LoVo (cell line): ENCODE measurements at regions not wholly inside any gene's neighbourhood (a gene's known extent, or its start where the extent isn't known, plus 50 kb on each side); places are given as distances from the start of the nearest gene placed in this dataset.
A peak's percentile ranks its signal among the peaks of the same experiment; 100 is the strongest.
"Not testable (repeated sequence)": the region's sequence is repeated elsewhere in the genome, so short reads cannot be mapped to it uniquely, and the experiment has no call there.

Source experiments
- DNase-seq: peaks from one replicate; pipeline ENCODE4 v3.0.0-alpha.2; 2016; ENCODE audit warnings: low spot score

GRCh38 chr5:57002959-57003485 is 51.1 kb upstream of the MIER3 start:
- peak; percentile 26 for DNase-seq

- not testable (repeated sequence) for DNase-seq
Measured at GRCh38 chr5:57003566-57003965, 51.6 kb upstream of the MIER3 start.

GRCh38 chr5:57004800-57005199 is 52.9 kb upstream of the MIER3 start:
- peak; percentile 92 for DNase-seq

- no peak for DNase-seq
Measured at GRCh38 chr5:57007344-57007743, 55.4 kb upstream of the MIER3 start.

GRCh38 chr5:57009811-57010210 is 57.9 kb upstream of the MIER3 start:
- no peak for DNase-seq

GRCh38 chr5:57010786-57011185 is 58.9 kb upstream of the MIER3 start:
- no peak for DNase-seq

- DNase-seq, result no peak
Measured at GRCh38 chr5:57012511-57012910, 60.6 kb upstream of the MIER3 start.

- no peak for DNase-seq
Measured at GRCh38 chr5:57025961-57026360, 74.0 kb upstream of the MIER3 start.

GRCh38 chr5:57028161-57028560 is 76.2 kb upstream of the MIER3 start:
- no peak for DNase-seq

GRCh38 chr5:57032151-57032551 is 80.2 kb upstream of the MIER3 start:
- DNase-seq, result peak; percentile 95

- peak; percentile 97 for DNase-seq
Measured at GRCh38 chr5:57033103-57033502, 81.2 kb upstream of the MIER3 start.

GRCh38 chr5:57033503-57033902 is 81.6 kb upstream of the MIER3 start:
- no peak for DNase-seq

- DNase-seq, result peak; percentile 47
Measured at GRCh38 chr5:57034201-57034916, 82.4 kb upstream of the MIER3 start.

- DNase-seq, result no peak
Measured at GRCh38 chr5:57035955-57036354, 84.0 kb upstream of the MIER3 start.

GRCh38 chr5:57036761-57037160 is 84.8 kb upstream of the MIER3 start:
- DNase-seq, result no peak

GRCh38 chr5:57037355-57037754 is 85.4 kb upstream of the MIER3 start:
- no peak for DNase-seq

- no peak for DNase-seq
Measured at GRCh38 chr5:57041570-57041969, 89.6 kb upstream of the MIER3 start.

- no peak for DNase-seq
Measured at GRCh38 chr5:57042524-57042931, 90.6 kb upstream of the MIER3 start.

GRCh38 chr5:57054135-57054534 is 102.2 kb upstream of the MIER3 start:
- DNase-seq, result no peak

- DNase-seq, result peak; percentile 83
Measured at GRCh38 chr5:57054671-57055070, 102.7 kb upstream of the MIER3 start.

GRCh38 chr5:57055731-57056130 is 103.8 kb upstream of the MIER3 start:
- no peak for DNase-seq

GRCh38 chr5:57063773-57064172 is 110.1 kb upstream of the GPBP1 start:
- no peak for DNase-seq

GRCh38 chr5:57066924-57067596 is 106.8 kb upstream of the GPBP1 start:
- no peak for DNase-seq

- peak; percentile 79 for DNase-seq
Measured at GRCh38 chr5:57067597-57067924, 106.3 kb upstream of the GPBP1 start.
